ENCODE measurements at regions not wholly inside any gene's neighbourhood (a gene's known extent, or its start where the extent isn't known, plus 50 kb on each side); places are given as distances from the start of the nearest gene placed in this dataset.

GRCh38 chr4:59637596-59637995, 1562.5 kb upstream of the ADGRL3 start:
- H3K9me3 ChIP-seq (replicated peaks in 1 of 3): no peaks in the 10 kb centered on the region
- DNase-seq: no peak
- no peaks in the 10 kb centered on the region for H3K27me3 ChIP-seq
- no peak overlapping the region for H3K27ac ChIP-seq
- H3K36me3 ChIP-seq (replicated peaks in 1 of 2): no peaks in the 10 kb centered on the region
- H3K4me1 ChIP-seq (replicated peaks in 1 of 2): no peaks in the 10 kb centered on the region
- no peak overlapping the region for H3K4me3 ChIP-seq
- WGBS, 4 donors: 64 to 75% (median 69%) methylated on average over 1 of the region's 1 CpG
- intact Hi-C loops (cut with DNase I): no loop called here
- no peak for TF ChIP-seq POLR2A (IDR thresholded peaks at IDR 0.05)
- no peak for TF ChIP-seq CTCF (IDR thresholded peaks at IDR 0.05)

GRCh38 chr4:59643682-59644081, 1556.4 kb upstream of the ADGRL3 start:
- Histone ChIP-seq H3K27ac (no peak overlapping the region), H3K9me3 (replicated peaks in 1 of 3) (no peaks in the 10 kb centered on the region), H3K27me3 (no peaks in the 10 kb centered on the region), H3K4me3 (no peak overlapping the region), H3K4me1 (replicated peaks in 1 of 2) (no peaks in the 10 kb centered on the region), H3K36me3 (replicated peaks in 1 of 2) (no peaks in the 10 kb centered on the region)
- intact Hi-C loops (cut with DNase I): no loop called here
- TF ChIP-seq POLR2A (IDR thresholded peaks at IDR 0.05) (no peak), CTCF (IDR thresholded peaks at IDR 0.05) (no peak)
- WGBS, 4 donors: 63 to 88% (median 79%) methylated on average over 1 of the region's 1 CpG
- no peak for DNase-seq

GRCh38 chr4:59644765-59645164, 1555.4 kb upstream of the ADGRL3 start:
- DNase-seq: no peak
- Histone ChIP-seq H3K36me3 (replicated peaks in 1 of 2) (no peaks in the 10 kb centered on the region), H3K9me3 (replicated peaks in 1 of 3) (no peaks in the 10 kb centered on the region), H3K4me1 (replicated peaks in 1 of 2) (no peaks in the 10 kb centered on the region), H3K4me3 (no peak overlapping the region), H3K27ac (no peak overlapping the region), H3K27me3 (no peaks in the 10 kb centered on the region)
- intact Hi-C loops (cut with DNase I): no loop called here
- TF ChIP-seq CTCF (IDR thresholded peaks at IDR 0.05) (no peak), POLR2A (IDR thresholded peaks at IDR 0.05) (no peak)
- 88 to 94% (median 92%) methylated on average over 3 of the region's 3 CpGs for WGBS, 4 donors

- TF ChIP-seq CTCF (IDR thresholded peaks at IDR 0.05) (no peak), POLR2A (IDR thresholded peaks at IDR 0.05) (no peak)
- H3K27ac ChIP-seq: no peak overlapping the region
- H3K4me1 ChIP-seq (replicated peaks in 1 of 2): no peaks in the 10 kb centered on the region
- 80 to 89% (median 89%) methylated on average over 5 of the region's 5 CpGs for WGBS, 4 donors
- intact Hi-C loops (cut with DNase I): no loop called here
- no peak overlapping the region for H3K4me3 ChIP-seq
- H3K27me3 ChIP-seq: no peaks in the 10 kb centered on the region
- H3K9me3 ChIP-seq (replicated peaks in 1 of 3): no peaks in the 10 kb centered on the region
- no peak for DNase-seq
- H3K36me3 ChIP-seq (replicated peaks in 1 of 2): no peaks in the 10 kb centered on the region
Observed at GRCh38 chr4:59646082-59646481, 1554.0 kb upstream of the ADGRL3 start.
